K562 (cell line): ENCODE measurements at regions not wholly inside any gene's neighbourhood (a gene's known extent, or its start where the extent isn't known, plus 50 kb on each side); places are given as distances from the start of the nearest gene placed in this dataset.

Experiments
- CREM ChIP-seq: IDR thresholded peaks from 2 replicates; pipeline ENCODE4 v1.6.1; 2014; ENCODE audit warnings: antibody characterized with exemption, low read depth
- EHMT2 ChIP-seq: fragments of 450-650 bp; IDR thresholded peaks from 2 replicates; pipeline ENCODE4 v1.6.1; 2018; ENCODE audit warnings: antibody characterized with exemption
- ETV1 ChIP-seq: fragments of 450-650 bp; conservative IDR thresholded peaks from 2 replicates; pipeline ENCODE4 v1.6.1; 2016; ENCODE audit warnings: missing genetic modification characterization, control low read depth, low read depth, missing compliant biosample characterization
- HCFC1 ChIP-seq: IDR thresholded peaks from 2 replicates; pipeline ENCODE4 v1.6.1; 2012; ENCODE audit warnings: low read depth, low read length, improper control_type of control experiment
- HDAC1 ChIP-seq, 2 experiments: fragments of 450-650 bp; IDR thresholded peaks; 2 replicates each; pipeline ENCODE4 v1.6.1; 2016 to 2017; ENCODE audit warnings: inconsistent platforms in 1 of 2, mild to moderate bottlenecking in 1 of 2, moderate library complexity in 1 of 2
- HIVEP1 ChIP-seq: fragments of 250-450 bp; sonication (Bioruptor Pico); IDR thresholded peaks from 2 replicates; pipeline ENCODE4 v1.4.0; 2020; ENCODE audit warnings: mild to moderate bottlenecking
- ILF3 ChIP-seq: fragments of 450-650 bp; IDR thresholded peaks from 2 replicates; pipeline ENCODE4 v1.6.1; 2018; ENCODE audit warnings: antibody characterized with exemption, mild to moderate bottlenecking, moderate library complexity, borderline replicate concordance
- JUND ChIP-seq, 2 experiments: IDR thresholded peaks; 2 replicates in 1 of 2; 3 replicates in 1 of 2; pipeline ENCODE4 v1.6.1; 2011; ENCODE audit warnings: borderline replicate concordance in 2 of 2, low read depth in 2 of 2, low read length in 2 of 2, improper control_type of control experiment in 1 of 2, missing biosample characterization in 1 of 2, missing genetic modification characterization in 1 of 2, missing genetic modification reagents in 1 of 2
- KDM1A ChIP-seq, 2 experiments: fragments of 450-650 bp; IDR thresholded peaks; 2 replicates each; pipeline ENCODE4 v1.6.1; 2016; ENCODE audit warnings: mild to moderate bottlenecking in 2 of 2
- LEF1 ChIP-seq: fragments of 450-650 bp; IDR thresholded peaks from 2 replicates; pipeline ENCODE4 v1.6.1; 2016; ENCODE audit warnings: mild to moderate bottlenecking
- MECOM ChIP-seq: fragments of 250-450 bp; sonication (Bioruptor Pico); IDR thresholded peaks from 2 replicates; pipeline ENCODE4 v1.8.0; 2022; ENCODE audit warnings: inconsistent platforms
- RBBP5 ChIP-seq: fragments of 200-600 bp; sonication (generic); IDR thresholded peaks from 2 replicates; pipeline ENCODE4 v1.6.1; 2012; ENCODE audit warnings: borderline replicate concordance, mild to moderate bottlenecking, low read length, control low read depth, inconsistent platforms; ENCODE audit not compliant: insufficient read depth, poor library complexity, severe bottlenecking
- RUNX1 ChIP-seq: sonication (generic); IDR thresholded peaks from 2 replicates; pipeline ENCODE4 v1.6.1; 2016; ENCODE audit warnings: antibody characterized with exemption, low read depth
- ZFPM2 ChIP-seq: fragments of 250-450 bp; sonication (Bioruptor Pico); IDR thresholded peaks from 2 replicates; pipeline ENCODE4 v1.5.1; 2022; ENCODE audit warnings: mild to moderate bottlenecking
- ZNF184 ChIP-seq: sonication (generic); formaldehyde crosslinking; IDR thresholded peaks from 2 replicates; pipeline ENCODE4 v1.5.0; 2020; ENCODE audit warnings: missing genetic modification reagents
- TF ChIP-seq, protein P1 (sequence below): fragments of 450-650 bp; IDR thresholded peaks from 2 replicates; pipeline ENCODE4 v1.6.1; 2016; ENCODE audit warnings: mild to moderate bottlenecking
- TF ChIP-seq, protein P2 (sequence below): fragments of 450-650 bp; IDR thresholded peaks from 2 replicates; pipeline ENCODE4 v1.6.1; 2016; ENCODE audit warnings: antibody characterized with exemption
- TF ChIP-seq, protein P3 (sequence below), 2 experiments: fragments of 450-650 bp in 1 of 2; sonication (generic) in 1 of 2; formaldehyde crosslinking in 1 of 2; IDR thresholded peaks in 1 of 2; conservative IDR thresholded peaks in 1 of 2; 2 replicates each; pipeline versions ENCODE4 v1.6.1 to v1.8.1; 2016 to 2023; ENCODE audit warnings: mild to moderate bottlenecking in 2 of 2, moderate library complexity in 2 of 2, inconsistent platforms in 1 of 2, missing genetic modification reagents in 1 of 2
- TF ChIP-seq, protein P4 (sequence below), 3 experiments: IDR thresholded peaks in 2 of 3; conservative IDR thresholded peaks in 1 of 3; 2 replicates each; pipeline ENCODE4 v1.5.1; 2011 to 2012; ENCODE audit warnings: low read length in 3 of 3, mild to moderate bottlenecking in 3 of 3, control low read depth in 2 of 3, improper control_type of control experiment in 1 of 3, inconsistent platforms in 1 of 3, low read depth in 1 of 3, mixed read lengths in 1 of 3, moderate library complexity in 1 of 3; ENCODE audit not compliant: insufficient read depth in 2 of 3
- TF ChIP-seq, protein P5 (sequence below): fragments of 450-650 bp; formaldehyde crosslinking; IDR thresholded peaks from 2 replicates; pipeline ENCODE4 v1.4.0; 2020; ENCODE audit warnings: mild to moderate bottlenecking

DNA sequence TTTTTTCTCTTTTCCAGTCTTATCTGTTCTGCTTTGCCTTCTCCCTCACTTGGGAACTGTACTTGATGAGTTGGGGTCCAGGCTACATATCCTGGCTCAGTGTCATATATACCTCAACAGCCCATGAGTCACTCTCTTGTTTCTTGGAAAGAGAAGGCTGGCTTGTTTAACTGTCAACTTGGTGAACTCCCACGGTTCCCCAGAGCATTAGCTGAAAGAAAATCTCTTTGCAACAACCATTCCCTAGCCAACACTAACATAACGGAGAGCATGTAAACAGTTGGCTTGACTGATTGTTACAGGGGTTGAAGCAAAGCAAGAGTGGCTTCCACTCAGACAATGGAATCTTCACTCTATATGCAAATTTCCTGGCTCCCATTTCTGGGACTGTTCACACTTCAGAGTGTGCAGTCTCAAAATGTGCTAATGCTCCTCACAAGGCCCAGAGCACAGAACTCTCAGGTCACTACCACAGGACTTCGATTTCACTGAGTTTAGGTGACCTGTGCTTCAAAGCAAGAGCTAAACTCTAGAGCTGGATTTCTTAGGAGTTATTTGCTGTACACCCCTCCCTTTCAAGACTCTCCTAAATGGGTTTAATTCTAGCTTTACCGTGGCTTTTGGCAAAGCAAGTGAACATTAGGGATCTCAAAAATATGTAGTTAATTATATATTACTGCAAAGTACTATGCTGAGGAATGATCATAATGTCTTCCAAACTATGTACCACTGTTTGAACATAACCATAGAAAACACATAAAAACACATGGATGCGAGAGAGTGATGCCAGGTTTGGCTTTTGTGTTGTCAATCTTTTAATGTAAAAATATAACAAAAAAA lies 609.8 kb downstream of the RFPL4B start (continued):
- TF ChIP-seq, protein P1, sequence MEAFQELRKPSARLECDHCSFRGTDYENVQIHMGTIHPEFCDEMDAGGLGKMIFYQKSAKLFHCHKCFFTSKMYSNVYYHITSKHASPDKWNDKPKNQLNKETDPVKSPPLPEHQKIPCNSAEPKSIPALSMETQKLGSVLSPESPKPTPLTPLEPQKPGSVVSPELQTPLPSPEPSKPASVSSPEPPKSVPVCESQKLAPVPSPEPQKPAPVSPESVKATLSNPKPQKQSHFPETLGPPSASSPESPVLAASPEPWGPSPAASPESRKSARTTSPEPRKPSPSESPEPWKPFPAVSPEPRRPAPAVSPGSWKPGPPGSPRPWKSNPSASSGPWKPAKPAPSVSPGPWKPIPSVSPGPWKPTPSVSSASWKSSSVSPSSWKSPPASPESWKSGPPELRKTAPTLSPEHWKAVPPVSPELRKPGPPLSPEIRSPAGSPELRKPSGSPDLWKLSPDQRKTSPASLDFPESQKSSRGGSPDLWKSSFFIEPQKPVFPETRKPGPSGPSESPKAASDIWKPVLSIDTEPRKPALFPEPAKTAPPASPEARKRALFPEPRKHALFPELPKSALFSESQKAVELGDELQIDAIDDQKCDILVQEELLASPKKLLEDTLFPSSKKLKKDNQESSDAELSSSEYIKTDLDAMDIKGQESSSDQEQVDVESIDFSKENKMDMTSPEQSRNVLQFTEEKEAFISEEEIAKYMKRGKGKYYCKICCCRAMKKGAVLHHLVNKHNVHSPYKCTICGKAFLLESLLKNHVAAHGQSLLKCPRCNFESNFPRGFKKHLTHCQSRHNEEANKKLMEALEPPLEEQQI: peak; percentile 85
- TF ChIP-seq ZFPM2 (no peak), HCFC1 (no peak), ETV1 (tag) (no peak), EHMT2 (peak; percentile 76), ZNF184 (CRISPR knock-in tag) (no peak), ILF3 (no peak), KDM1A (IDR thresholded peaks at IDR 0.05) (peak; percentile 80 to 82), JUND (IDR thresholded peaks at IDR 0.05; ENCODE audit: borderline replicate concordance, low read depth, low read length) (peak; percentile 99), JUND (tag; IDR thresholded peaks at IDR 0.05; ENCODE audit: borderline replicate concordance, low read depth, low read length) (peak; percentile 98; the same call in 2 of the 3 replicates), HIVEP1 (CRISPR knock-in tag) (no peak), LEF1 (peak; percentile 82), HDAC1 (IDR thresholded peaks at IDR 0.05) (peak in 1 of 2 experiments; percentile 40; a peak in 1 of 4 replicates), MECOM (CRISPR knock-in tag) (no peak), CREM (peak; percentile 50), RBBP5 (peak; percentile 67), RUNX1 (no peak)
- TF ChIP-seq, protein P2, sequence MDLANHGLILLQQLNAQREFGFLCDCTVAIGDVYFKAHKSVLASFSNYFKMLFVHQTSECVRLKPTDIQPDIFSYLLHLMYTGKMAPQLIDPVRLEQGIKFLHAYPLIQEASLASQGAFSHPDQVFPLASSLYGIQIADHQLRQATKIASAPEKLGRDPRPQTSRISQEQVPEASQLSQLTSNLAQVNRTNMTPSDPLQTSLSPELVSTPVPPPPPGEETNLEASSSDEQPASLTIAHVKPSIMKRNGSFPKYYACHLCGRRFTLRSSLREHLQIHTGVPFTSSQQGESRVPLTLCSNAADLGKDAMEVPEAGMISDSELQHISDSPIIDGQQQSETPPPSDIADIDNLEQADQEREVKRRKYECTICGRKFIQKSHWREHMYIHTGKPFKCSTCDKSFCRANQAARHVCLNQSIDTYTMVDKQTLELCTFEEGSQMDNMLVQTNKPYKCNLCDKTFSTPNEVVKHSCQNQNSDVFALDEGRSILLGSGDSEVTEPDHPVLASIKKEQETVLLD: no peak
- TF ChIP-seq, protein P3, sequence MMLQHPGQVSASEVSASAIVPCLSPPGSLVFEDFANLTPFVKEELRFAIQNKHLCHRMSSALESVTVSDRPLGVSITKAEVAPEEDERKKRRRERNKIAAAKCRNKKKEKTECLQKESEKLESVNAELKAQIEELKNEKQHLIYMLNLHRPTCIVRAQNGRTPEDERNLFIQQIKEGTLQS (IDR thresholded peaks at IDR 0.05): peak; percentile 94
- TF ChIP-seq, protein P3 (CRISPR knock-in tag; conservative IDR thresholded peaks at IDR 0.05): no peak
- TF ChIP-seq, protein P4, sequence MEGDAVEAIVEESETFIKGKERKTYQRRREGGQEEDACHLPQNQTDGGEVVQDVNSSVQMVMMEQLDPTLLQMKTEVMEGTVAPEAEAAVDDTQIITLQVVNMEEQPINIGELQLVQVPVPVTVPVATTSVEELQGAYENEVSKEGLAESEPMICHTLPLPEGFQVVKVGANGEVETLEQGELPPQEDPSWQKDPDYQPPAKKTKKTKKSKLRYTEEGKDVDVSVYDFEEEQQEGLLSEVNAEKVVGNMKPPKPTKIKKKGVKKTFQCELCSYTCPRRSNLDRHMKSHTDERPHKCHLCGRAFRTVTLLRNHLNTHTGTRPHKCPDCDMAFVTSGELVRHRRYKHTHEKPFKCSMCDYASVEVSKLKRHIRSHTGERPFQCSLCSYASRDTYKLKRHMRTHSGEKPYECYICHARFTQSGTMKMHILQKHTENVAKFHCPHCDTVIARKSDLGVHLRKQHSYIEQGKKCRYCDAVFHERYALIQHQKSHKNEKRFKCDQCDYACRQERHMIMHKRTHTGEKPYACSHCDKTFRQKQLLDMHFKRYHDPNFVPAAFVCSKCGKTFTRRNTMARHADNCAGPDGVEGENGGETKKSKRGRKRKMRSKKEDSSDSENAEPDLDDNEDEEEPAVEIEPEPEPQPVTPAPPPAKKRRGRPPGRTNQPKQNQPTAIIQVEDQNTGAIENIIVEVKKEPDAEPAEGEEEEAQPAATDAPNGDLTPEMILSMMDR (IDR thresholded peaks at IDR 0.05 in 2 of 3, conservative IDR thresholded peaks at IDR 0.05 in 1 of 3; ENCODE audit: insufficient read depth in 2 of 3, low read depth in 1 of 3, low read length in 3 of 3): no peak
- TF ChIP-seq, protein P5, sequence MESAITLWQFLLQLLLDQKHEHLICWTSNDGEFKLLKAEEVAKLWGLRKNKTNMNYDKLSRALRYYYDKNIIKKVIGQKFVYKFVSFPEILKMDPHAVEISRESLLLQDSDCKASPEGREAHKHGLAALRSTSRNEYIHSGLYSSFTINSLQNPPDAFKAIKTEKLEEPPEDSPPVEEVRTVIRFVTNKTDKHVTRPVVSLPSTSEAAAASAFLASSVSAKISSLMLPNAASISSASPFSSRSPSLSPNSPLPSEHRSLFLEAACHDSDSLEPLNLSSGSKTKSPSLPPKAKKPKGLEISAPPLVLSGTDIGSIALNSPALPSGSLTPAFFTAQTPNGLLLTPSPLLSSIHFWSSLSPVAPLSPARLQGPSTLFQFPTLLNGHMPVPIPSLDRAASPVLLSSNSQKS (CRISPR knock-in tag): no peak
